Suprapubic skin (tissue), 4 donors: ENCODE measurements at regions not wholly inside any gene's neighbourhood (a gene's known extent, or its start where the extent isn't known, plus 50 kb on each side); places are given as distances from the start of the nearest gene placed in this dataset.

ENCODE experiments used
- DNase-seq, 2 donors: peaks; one replicate each; pipeline ENCODE4 v3.0.0-alpha.2; 2019; ENCODE audit warnings: low spot score in 2 of 2
- H3K27ac ChIP-seq: fragments of 200-600 bp; sonication (generic); one replicate; pipeline ENCODE4 v1.5.1; 2019
- H3K27me3 ChIP-seq: fragments of 200-600 bp; sonication (generic); one replicate; pipeline ENCODE4 v1.5.1; 2019
- H3K36me3 ChIP-seq: fragments of 200-600 bp; sonication (generic); one replicate; pipeline ENCODE4 v1.5.1; 2019
- H3K4me1 ChIP-seq: fragments of 200-600 bp; sonication (generic); one replicate; pipeline ENCODE4 v1.5.1; 2019
- H3K4me3 ChIP-seq: fragments of 200-600 bp; sonication (generic); one replicate; pipeline ENCODE4 v1.5.1; 2019; ENCODE audit warnings: mild to moderate bottlenecking
- H3K9me3 ChIP-seq: fragments of 200-600 bp; sonication (generic); one replicate; pipeline ENCODE4 v1.5.1; 2019
- CTCF ChIP-seq, 2 donors: fragments of 200-600 bp in 1 of 2; fragments of 450-650 bp in 1 of 2; sonication (generic) in 1 of 2; IDR thresholded peaks; one replicate each; pipeline ENCODE4 v1.5.1; 2016 to 2019; ENCODE audit warnings: antibody characterized with exemption in 2 of 2, mild to moderate bottlenecking in 1 of 2, moderate library complexity in 1 of 2
- EP300 ChIP-seq: sonication (generic); formaldehyde crosslinking; IDR thresholded peaks from one replicate; pipeline ENCODE4 v1.6.1; 2017; ENCODE audit warnings: antibody characterized with exemption
- POLR2A ChIP-seq, 2 donors: fragments of 450-650 bp; IDR thresholded peaks; one replicate each; pipeline ENCODE4 v1.6.1; 2017; ENCODE audit warnings: antibody characterized with exemption in 2 of 2, mild to moderate bottlenecking in 2 of 2, moderate library complexity in 2 of 2
- POLR2AphosphoS5 ChIP-seq, 3 donors: sonication (generic); formaldehyde crosslinking; IDR thresholded peaks; one replicate each; pipeline ENCODE4 v1.6.1; 2017; ENCODE audit warnings: antibody characterized with exemption in 3 of 3
- WGBS: methylation state at CpG from one replicate; pipeline ENCODE4 v1.1.5; 2018; 5-methylcytosine and 5-hydroxymethylcytosine counted together

- TF ChIP-seq POLR2AphosphoS5 (IDR thresholded peaks at IDR 0.05) (no peak), EP300 (no peak), CTCF (IDR thresholded peaks at IDR 0.05) (no peak), POLR2A (IDR thresholded peaks at IDR 0.05) (no peak)
- no peaks in the 10 kb centered on the region for H3K9me3 ChIP-seq
- no peaks in the 10 kb centered on the region for H3K27me3 ChIP-seq
- H3K4me3 ChIP-seq = no peak overlapping the region
- WGBS = 79% methylated on average over 5 of the region's 5 CpGs
- peaks cover 7% of the 10 kb centered on the region for H3K4me1 ChIP-seq
- no peaks in the 10 kb centered on the region for H3K36me3 ChIP-seq
- no peak for DNase-seq
- H3K27ac ChIP-seq = no peak overlapping the region
These were observed 82.2 kb upstream of the BOC start for GRCh38 chr3:113129168-113129567.

DNA sequence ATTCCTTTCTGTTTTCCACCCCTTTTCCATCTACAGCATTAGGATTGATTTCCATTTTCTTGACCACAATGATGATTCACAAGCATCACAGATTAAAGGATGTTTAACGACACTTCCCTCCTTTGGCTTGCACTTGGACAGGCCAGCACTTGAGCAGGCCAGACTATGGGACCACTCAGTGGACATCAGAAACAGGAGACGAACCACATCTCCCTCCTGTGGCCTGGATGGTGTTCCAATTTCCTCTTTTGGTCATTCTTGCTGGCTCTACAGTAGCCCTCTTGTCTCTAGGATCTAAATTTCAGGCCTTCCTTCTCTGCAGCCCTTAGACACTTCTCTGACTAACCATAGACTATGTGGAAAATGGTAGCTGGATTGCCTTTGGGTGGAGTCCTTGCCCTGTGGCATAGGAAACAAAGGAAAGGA, 78.8 kb upstream of the BOC start:
- no peak for TF ChIP-seq POLR2A (IDR thresholded peaks at IDR 0.05)
- 82% methylated on average over 2 of the region's 2 CpGs for WGBS
- no peak overlapping the region for H3K27ac ChIP-seq

GRCh38 chr3:113133140-113133539, 78.2 kb upstream of the BOC start:
- WGBS = 50% methylated on average over 3 of the region's 3 CpGs
- Histone ChIP-seq H3K27ac (no peak overlapping the region), H3K27me3 (no peaks in the 10 kb centered on the region), H3K4me1 (peaks cover 7% of the 10 kb centered on the region), H3K4me3 (no peak overlapping the region), H3K9me3 (no peaks in the 10 kb centered on the region), H3K36me3 (no peaks in the 10 kb centered on the region)
- no peak for DNase-seq
- no peak for TF ChIP-seq POLR2AphosphoS5 (IDR thresholded peaks at IDR 0.05)
- TF ChIP-seq CTCF (IDR thresholded peaks at IDR 0.05) = no peak
- no peak for TF ChIP-seq EP300
- no peak for TF ChIP-seq POLR2A (IDR thresholded peaks at IDR 0.05)

More for the DNA sequence above, 78.8 kb upstream of the BOC start:
- Histone ChIP-seq H3K9me3 (no peaks in the 10 kb centered on the region), H3K27me3 (no peaks in the 10 kb centered on the region), H3K4me1 (peaks cover 7% of the 10 kb centered on the region), H3K36me3 (no peaks in the 10 kb centered on the region), H3K4me3 (no peak overlapping the region)
- DNase-seq = no peak

GRCh38 chr3:113136071-113136470, 75.3 kb upstream of the BOC start:
- Histone ChIP-seq H3K4me1 (peaks cover 24% of the 10 kb centered on the region), H3K4me3 (no peak overlapping the region), H3K36me3 (no peaks in the 10 kb centered on the region), H3K27ac (no peak overlapping the region), H3K9me3 (no peaks in the 10 kb centered on the region), H3K27me3 (no peaks in the 10 kb centered on the region)
- no peak for DNase-seq
- 23% methylated on average over 6 of the region's 6 CpGs for WGBS
- TF ChIP-seq POLR2AphosphoS5 (IDR thresholded peaks at IDR 0.05) = no peak
- peak; percentile 36 to 38 for TF ChIP-seq CTCF (IDR thresholded peaks at IDR 0.05)
- TF ChIP-seq POLR2A (IDR thresholded peaks at IDR 0.05) = no peak

DNA sequence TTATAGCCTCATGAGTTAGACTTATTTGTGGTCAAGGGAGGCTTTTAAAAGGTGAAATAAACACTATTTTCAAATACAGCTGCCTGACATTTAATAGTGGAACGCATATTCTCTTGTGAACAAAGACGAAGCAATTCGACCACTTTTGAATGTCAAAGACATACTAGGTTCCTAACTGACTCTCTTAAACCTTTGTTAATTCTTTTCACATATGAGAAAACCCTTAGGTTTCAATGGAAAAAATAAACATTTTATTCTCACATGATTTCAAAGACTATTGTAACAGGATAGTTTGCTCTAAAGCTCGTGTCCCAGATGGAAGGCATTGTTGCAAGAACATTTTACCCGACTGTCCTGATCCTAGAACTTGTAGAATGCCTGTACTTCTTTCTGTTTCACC, 74.8 kb upstream of the BOC start:
- Histone ChIP-seq H3K9me3 (no peaks in the 10 kb centered on the region), H3K27ac (no peak overlapping the region), H3K4me3 (no peak overlapping the region), H3K36me3 (no peaks in the 10 kb centered on the region), H3K27me3 (no peaks in the 10 kb centered on the region), H3K4me1 (peaks cover 26% of the 10 kb centered on the region)
- DNase-seq = no peak
- TF ChIP-seq POLR2AphosphoS5 (IDR thresholded peaks at IDR 0.05) (no peak), POLR2A (IDR thresholded peaks at IDR 0.05) (no peak), CTCF (IDR thresholded peaks at IDR 0.05) (no peak), EP300 (no peak)
- WGBS = 94% methylated on average over 5 of the region's 5 CpGs
